NT2/D1 (cell line): ENCODE measurements at regions not wholly inside any gene's neighbourhood (a gene's known extent, or its start where the extent isn't known, plus 50 kb on each side); places are given as distances from the start of the nearest gene placed in this dataset.

Experiments used
- SUZ12 ChIP-seq: IDR thresholded peaks from 2 replicates; pipeline ENCODE4 v1.6.1; 2011; ENCODE audit not compliant: insufficient read length, insufficient read depth; ENCODE audit errors: extremely low read depth
- YY1 ChIP-seq: IDR thresholded peaks from 2 replicates; pipeline ENCODE4 v1.6.1; 2011; ENCODE audit not compliant: insufficient read length, insufficient read depth
- ZNF274 ChIP-seq: IDR thresholded peaks from 2 replicates; pipeline ENCODE4 v1.6.1; 2011; ENCODE audit warnings: mild to moderate bottlenecking, low read depth, low read length

- TF ChIP-seq SUZ12 (no peak), YY1 (no peak), ZNF274 (no peak)
Measured at GRCh38 chr6:15171026-15171425, 74.8 kb upstream of the JARID2 start.
